GM23248 (cell line): ENCODE measurements at regions not wholly inside any gene's neighbourhood (a gene's known extent, or its start where the extent isn't known, plus 50 kb on each side); places are given as distances from the start of the nearest gene placed in this dataset.

ENCODE experiments used
- DNase-seq: peaks from one replicate; pipeline ENCODE4 v3.0.0-alpha.2; 2015
- H2AFZ ChIP-seq: fragments of 200-600 bp; sonication (generic); 2 replicates; pipeline ENCODE4 v1.6.1; 2016; ENCODE audit warnings: antibody characterized with exemption
- H3F3A ChIP-seq: fragments of 200-600 bp; sonication (generic); 2 replicates; pipeline ENCODE4 v1.6.1; 2016; ENCODE audit warnings: mild to moderate bottlenecking, antibody characterized with exemption, mixed run types; ENCODE audit not compliant: insufficient read depth
- H3K27ac ChIP-seq: fragments of 200-600 bp; sonication (generic); 2 replicates; pipeline ENCODE4 v1.5.1; 2016; ENCODE audit warnings: mild to moderate bottlenecking
- H3K27me3 ChIP-seq: fragments of 200-600 bp; sonication (generic); replicated peaks from 2 replicates; pipeline ENCODE4 v1.6.1; 2016; ENCODE audit warnings: mild to moderate bottlenecking; ENCODE audit not compliant: insufficient read depth
- H3K36me3 ChIP-seq: fragments of 200-600 bp; sonication (generic); 2 replicates; pipeline ENCODE4 v1.6.1; 2016; ENCODE audit warnings: low read depth, mild to moderate bottlenecking
- H3K4me1 ChIP-seq: fragments of 200-600 bp; sonication (generic); 2 replicates; pipeline ENCODE4 v1.6.1; 2016; ENCODE audit warnings: mild to moderate bottlenecking; ENCODE audit not compliant: insufficient read depth
- H3K4me2 ChIP-seq: fragments of 200-600 bp; sonication (generic); one replicate; pipeline ENCODE4 v1.6.1; 2016; ENCODE audit warnings: mild to moderate bottlenecking; ENCODE audit not compliant: unreplicated experiment
- H3K4me3 ChIP-seq: fragments of 200-600 bp; sonication (generic); 2 replicates; pipeline ENCODE4 v1.5.1; 2016; ENCODE audit warnings: mild to moderate bottlenecking
- H3K79me2 ChIP-seq: fragments of 200-600 bp; sonication (generic); 2 replicates; pipeline ENCODE4 v1.6.1; 2016; ENCODE audit warnings: mild to moderate bottlenecking; ENCODE audit not compliant: insufficient read depth
- H3K9ac ChIP-seq: fragments of 200-600 bp; sonication (generic); 2 replicates; pipeline ENCODE4 v1.6.1; 2016; ENCODE audit warnings: mild to moderate bottlenecking
- H3K9me2 ChIP-seq: fragments of 200-600 bp; sonication (generic); 2 replicates; pipeline ENCODE4 v1.6.1; 2016; ENCODE audit warnings: mixed run types, mild to moderate bottlenecking, moderate library complexity; ENCODE audit not compliant: insufficient read depth
- H3K9me3 ChIP-seq: fragments of 200-600 bp; sonication (generic); one replicate; pipeline ENCODE4 v1.6.1; 2017; ENCODE audit warnings: low read depth
- H4K20me1 ChIP-seq: fragments of 200-600 bp; sonication (generic); 2 replicates; pipeline ENCODE4 v1.6.0; 2016; ENCODE audit not compliant: insufficient read depth
- EZH2 ChIP-seq: fragments of 200-600 bp; sonication (generic); IDR thresholded peaks from 2 replicates; pipeline ENCODE4 v1.6.1; 2018; ENCODE audit warnings: antibody characterized with exemption, mild to moderate bottlenecking; ENCODE audit not compliant: insufficient read depth, poor library complexity, severe bottlenecking
- EZH2phosphoT487 ChIP-seq: fragments of 200-600 bp; sonication (generic); IDR thresholded peaks from 2 replicates; pipeline ENCODE4 v1.6.1; 2018; ENCODE audit warnings: antibody characterized with exemption, moderate library complexity, mild to moderate bottlenecking, low read depth; ENCODE audit not compliant: insufficient read depth
- WGBS, 2 experiments: methylation state at CpG; one replicate each; pipeline ENCODE4 v1.1.6; 2015 to 2017; ENCODE audit warnings: low lambda C conversion rate in 2 of 2, low coverage in 1 of 2; ENCODE audit errors: missing lambda C conversion rate in 2 of 2; 5-methylcytosine and 5-hydroxymethylcytosine counted together
- in situ Hi-C: fragments of 300-500 bp; cut with MboI; formaldehyde crosslinking; loops from 2 replicates; pipeline ENCODE4 v1.15.0; 2020

DNA sequence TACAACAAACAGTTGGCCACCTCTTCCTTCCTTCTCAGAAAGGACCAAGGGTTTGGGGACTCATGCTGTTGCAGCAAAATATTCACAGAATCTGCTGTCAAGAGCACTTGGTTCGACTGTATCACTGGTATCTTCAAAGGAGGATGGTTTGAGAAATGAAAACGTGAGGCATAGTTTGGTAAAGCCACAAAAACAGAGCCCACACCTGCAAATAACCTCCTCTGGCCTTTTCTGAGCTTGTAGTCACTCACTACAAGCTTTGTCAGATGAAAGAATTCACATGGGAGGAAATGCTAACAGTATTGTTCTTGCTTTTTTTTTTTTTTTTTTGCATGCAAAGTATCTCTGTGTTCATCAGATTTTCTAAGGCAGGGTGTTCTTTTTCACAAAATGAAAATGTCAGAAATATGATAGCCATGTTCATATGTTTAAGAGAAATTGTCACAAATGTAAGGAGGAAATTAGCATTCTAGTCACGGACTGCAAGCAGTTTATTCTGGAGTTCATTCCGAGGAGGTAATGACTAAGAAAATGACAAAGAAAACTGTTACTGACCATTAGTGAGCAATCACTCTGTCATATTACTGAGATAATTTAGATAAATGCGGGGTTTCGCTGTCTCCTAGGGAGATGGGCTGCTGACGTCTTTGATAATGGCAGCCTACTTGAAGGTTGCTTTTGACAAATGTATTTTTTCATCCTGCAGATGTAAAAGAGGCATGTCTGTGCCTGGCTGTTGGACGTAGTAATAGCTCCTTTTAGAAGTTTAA lies 117.8 kb upstream of the MYO3A start:
- 20 to 22% methylated on average over 8 of the region's 8 CpGs for WGBS, 2 experiments
- Histone ChIP-seq H3K79me2 (no peaks in the 10 kb centered on the region), H3K4me1 (no peaks in the 10 kb centered on the region), H3K36me3 (no peaks in the 10 kb centered on the region), H4K20me1 (no peaks in the 10 kb centered on the region), H3K4me3 (no peak overlapping the region), H3K9me3 (no peaks in the 10 kb centered on the region), H2AFZ (no peak overlapping the region), H3K27ac (no peak overlapping the region), H3F3A (no peaks in the 10 kb centered on the region), H3K27me3 (no peaks in the 10 kb centered on the region), H3K9ac (no peak overlapping the region), H3K4me2 (no peak overlapping the region), H3K9me2 (no peaks in the 10 kb centered on the region)
- no peak for DNase-seq
- in situ Hi-C loops: no loop called here
- TF ChIP-seq EZH2phosphoT487: no peak
- no peak for TF ChIP-seq EZH2

DNA sequence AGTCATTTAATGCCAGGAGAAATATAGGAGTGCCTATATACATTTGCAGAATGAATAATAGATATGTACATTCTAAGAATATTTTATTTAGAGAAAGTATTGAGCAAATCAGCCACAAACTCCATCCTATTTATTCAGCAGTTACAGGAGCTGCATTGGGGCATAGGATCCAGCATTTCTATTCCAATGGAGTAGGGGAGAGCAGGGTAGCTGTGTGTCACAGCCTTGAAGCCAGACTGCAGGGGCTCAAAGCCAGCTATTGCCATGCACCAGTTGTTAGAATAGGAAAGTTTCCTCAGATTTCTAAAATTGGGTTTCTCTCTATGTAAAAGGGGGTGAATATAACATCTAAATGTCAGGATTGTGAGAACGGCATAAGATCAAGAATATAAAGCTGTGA lies 116.8 kb upstream of the MYO3A start:
- Histone ChIP-seq H4K20me1 (no peaks in the 10 kb centered on the region), H3K4me1 (no peaks in the 10 kb centered on the region), H3K9me2 (no peaks in the 10 kb centered on the region), H3K79me2 (no peaks in the 10 kb centered on the region), H2AFZ (no peak overlapping the region), H3K9me3 (no peaks in the 10 kb centered on the region), H3K27ac (no peak overlapping the region), H3K27me3 (no peaks in the 10 kb centered on the region), H3K4me3 (no peak overlapping the region), H3K9ac (no peak overlapping the region), H3K4me2 (no peak overlapping the region), H3F3A (no peaks in the 10 kb centered on the region), H3K36me3 (no peaks in the 10 kb centered on the region)
- no peak for DNase-seq
- TF ChIP-seq EZH2: no peak
- TF ChIP-seq EZH2phosphoT487: no peak
- WGBS, 2 experiments: 58 to 66% methylated on average over 1 of the region's 1 CpG
- in situ Hi-C loops: no loop called here

GRCh38 chr10:25818751-25819150 lies 115.3 kb upstream of the MYO3A start:
- H3K9me3 ChIP-seq: no peaks in the 10 kb centered on the region
- no peak overlapping the region for H3K4me2 ChIP-seq
- no peaks in the 10 kb centered on the region for H3K4me1 ChIP-seq
- no peaks in the 10 kb centered on the region for H3K9me2 ChIP-seq
- H3K36me3 ChIP-seq: no peaks in the 10 kb centered on the region
- no peaks in the 10 kb centered on the region for H3K27me3 ChIP-seq
- no peak overlapping the region for H3K27ac ChIP-seq
- in situ Hi-C loops: no loop called here
- no peaks in the 10 kb centered on the region for H3K79me2 ChIP-seq
- TF ChIP-seq EZH2: no peak
- no peak for TF ChIP-seq EZH2phosphoT487
- no peaks in the 10 kb centered on the region for H3F3A ChIP-seq
- H3K9ac ChIP-seq: no peak overlapping the region
- H4K20me1 ChIP-seq: no peaks in the 10 kb centered on the region
- no peak overlapping the region for H2AFZ ChIP-seq
- no peak overlapping the region for H3K4me3 ChIP-seq
- DNase-seq: no peak
- 5 to 7% methylated on average over 9 of the region's 9 CpGs for WGBS, 2 experiments

GRCh38 chr10:25820472-25820871 lies 113.6 kb upstream of the MYO3A start:
- H3F3A ChIP-seq: no peaks in the 10 kb centered on the region
- no peaks in the 10 kb centered on the region for H4K20me1 ChIP-seq
- H3K9me2 ChIP-seq: no peaks in the 10 kb centered on the region
- in situ Hi-C loops: no loop called here
- H2AFZ ChIP-seq: no peak overlapping the region; the same call in 1 of the 2 replicates
- no peak for TF ChIP-seq EZH2phosphoT487
- no peak for TF ChIP-seq EZH2
- DNase-seq: no peak
- H3K36me3 ChIP-seq: no peaks in the 10 kb centered on the region
- no peaks in the 10 kb centered on the region for H3K4me1 ChIP-seq
- no peak overlapping the region for H3K27ac ChIP-seq
- no peak overlapping the region for H3K4me3 ChIP-seq
- 19 to 26% methylated on average over 2 of the region's 2 CpGs for WGBS, 2 experiments
- H3K27me3 ChIP-seq: no peaks in the 10 kb centered on the region
- no peak overlapping the region for H3K4me2 ChIP-seq
- H3K79me2 ChIP-seq: no peaks in the 10 kb centered on the region
- H3K9me3 ChIP-seq: no peaks in the 10 kb centered on the region
- H3K9ac ChIP-seq: no peak overlapping the region
